GM19240 (cell line): ENCODE measurements at regions not wholly inside any gene's neighbourhood (a gene's known extent, or its start where the extent isn't known, plus 50 kb on each side); places are given as distances from the start of the nearest gene placed in this dataset.
"Not testable (repeated sequence)": the region's sequence is repeated elsewhere in the genome, so short reads cannot be mapped to it uniquely, and the experiment has no call there.

Source experiments
- DNase-seq: peaks from one replicate; pipeline ENCODE4 v3.0.0; 2011; ENCODE audit warnings: low spot score; ENCODE audit not compliant: insufficient read length

GRCh38 chr9:129547063-129547462 is 73.8 kb downstream of the C9orf50 start:
- no peak for DNase-seq

GRCh38 chr9:129545876-129546275 is 75.0 kb downstream of the C9orf50 start:
- DNase-seq, result not testable (repeated sequence)

GRCh38 chr9:129544761-129545160 is 76.1 kb downstream of the C9orf50 start:
- DNase-seq, result no peak

GRCh38 chr9:129542741-129543140 is 78.2 kb downstream of the C9orf50 start:
- no peak for DNase-seq

- DNase-seq, result no peak
Measured at GRCh38 chr9:129541270-129541669, 79.6 kb downstream of the C9orf50 start.

GRCh38 chr9:129539446-129539845 is 81.5 kb downstream of the C9orf50 start:
- no peak for DNase-seq

DNA sequence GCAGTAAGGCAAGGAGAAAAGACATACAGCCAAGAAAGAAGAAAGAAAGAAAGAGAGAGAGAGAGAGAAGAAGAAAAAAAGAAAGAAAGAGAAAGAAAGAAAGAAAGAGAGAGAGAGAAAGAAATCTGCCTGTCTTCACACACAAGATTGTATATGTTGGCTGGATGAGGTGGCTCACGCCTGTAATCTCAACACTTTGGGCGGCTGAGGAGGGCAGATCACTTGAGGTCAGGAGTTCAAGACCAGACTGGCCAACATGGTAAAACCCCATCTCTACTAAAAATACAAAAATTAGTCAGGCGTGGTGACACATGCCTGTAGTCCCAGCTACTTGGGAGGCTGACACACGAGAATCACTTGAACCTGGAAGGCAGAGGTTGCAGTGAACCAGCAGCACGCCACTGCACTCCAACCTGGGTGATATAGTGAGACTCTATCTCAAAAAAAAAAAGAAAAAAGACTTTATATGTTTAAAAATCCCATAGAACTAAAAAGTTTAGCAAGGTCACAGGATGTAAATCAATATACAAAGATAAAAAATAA is 89.0 kb downstream of the C9orf50 start:
- DNase-seq, result not testable (repeated sequence)

DNA sequence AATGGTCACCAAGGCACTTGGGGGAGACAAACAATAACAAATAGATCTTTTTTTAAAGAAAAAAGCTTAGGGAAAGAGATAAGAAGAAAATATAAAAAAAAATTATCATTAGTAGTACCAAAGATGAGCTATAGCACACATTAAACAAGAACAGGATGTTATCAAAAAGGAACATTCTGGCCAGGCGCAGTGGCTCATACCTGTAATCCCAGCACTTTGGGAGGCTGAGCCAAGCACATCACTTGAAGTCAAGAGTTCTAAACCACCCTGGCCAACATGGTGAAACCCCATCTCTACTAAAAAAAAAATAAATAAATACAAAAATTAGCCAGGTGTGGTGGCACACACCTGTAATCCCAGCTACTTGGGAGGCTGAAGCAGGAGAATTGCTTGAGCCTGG is 92.9 kb downstream of the C9orf50 start:
- not testable (repeated sequence) for DNase-seq

DNA sequence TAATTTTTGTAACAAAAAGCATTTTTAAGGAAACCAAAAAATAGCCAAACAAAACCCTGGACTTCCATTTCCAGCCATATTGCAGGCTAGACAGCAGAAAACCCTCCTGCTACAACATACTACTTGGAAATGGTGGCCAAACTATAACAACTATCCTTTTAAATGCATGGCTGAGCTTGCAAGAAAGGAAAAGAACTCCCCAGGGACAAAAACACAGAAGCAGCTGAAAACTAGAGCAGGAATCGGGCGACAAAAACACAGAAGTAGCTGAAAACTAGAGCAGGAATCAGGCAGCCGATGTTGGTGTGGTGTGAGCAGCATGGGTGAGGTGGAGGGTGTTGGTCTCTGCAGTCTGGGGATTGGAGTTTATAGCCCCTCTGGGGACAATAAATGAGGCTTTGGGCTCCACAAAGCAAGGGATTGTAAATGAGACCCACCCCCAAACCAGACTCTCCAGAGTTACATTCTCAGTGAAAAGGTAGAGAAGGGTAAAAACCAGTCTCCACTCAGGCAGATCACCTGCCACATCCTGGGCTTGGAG is 95.2 kb downstream of the C9orf50 start:
- no peak for DNase-seq

GRCh38 chr9:129524582-129525270 is 96.2 kb downstream of the C9orf50 start:
- no peak for DNase-seq

GRCh38 chr9:129523943-129524581 is 96.8 kb downstream of the C9orf50 start:
- no peak for DNase-seq

DNA sequence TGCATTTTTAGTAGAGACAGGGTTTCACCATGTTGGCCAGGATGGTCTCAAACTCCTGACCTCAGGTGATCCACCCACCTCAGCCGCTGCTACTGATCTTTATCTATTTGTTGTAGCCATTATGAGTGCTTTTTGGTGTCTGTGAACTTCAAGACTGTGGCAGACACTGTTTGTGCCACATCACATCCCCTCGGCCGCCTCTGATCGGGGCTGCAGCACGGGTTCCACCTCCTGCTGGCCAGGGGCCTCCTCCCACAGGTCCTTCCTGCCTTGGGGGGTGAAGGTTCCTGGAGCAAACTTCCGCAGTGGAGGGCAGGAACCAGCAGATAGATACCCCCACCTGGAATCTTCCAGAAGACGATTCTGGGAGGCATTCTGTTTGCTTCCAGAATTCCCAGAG is 98.5 kb downstream of the C9orf50 start:
- no peak for DNase-seq

GRCh38 chr9:129520082-129520481 is 100.8 kb downstream of the C9orf50 start:
- DNase-seq, result no peak

DNA sequence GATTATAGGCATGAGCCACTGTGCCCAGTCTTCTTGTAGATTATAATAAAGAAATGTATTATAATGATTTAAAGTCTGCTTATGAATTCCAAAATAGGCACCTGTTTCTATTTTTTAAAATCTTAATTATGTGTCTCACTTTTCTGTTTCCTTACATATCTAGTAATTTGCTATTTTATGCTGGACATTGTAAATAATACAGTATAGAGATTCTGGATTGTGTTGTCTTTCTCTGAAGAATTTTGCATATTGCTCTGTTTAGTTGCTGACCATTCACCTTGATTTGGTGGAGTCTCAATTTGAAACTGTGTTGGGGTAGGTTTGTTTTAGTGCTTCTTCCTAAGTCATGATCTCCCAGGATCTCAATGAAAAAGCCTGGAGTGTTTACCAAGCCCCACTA is 102.8 kb downstream of the C9orf50 start:
- no peak for DNase-seq

- no peak for DNase-seq
Measured at GRCh38 chr9:129517006-129517405, 103.9 kb downstream of the C9orf50 start.

DNA sequence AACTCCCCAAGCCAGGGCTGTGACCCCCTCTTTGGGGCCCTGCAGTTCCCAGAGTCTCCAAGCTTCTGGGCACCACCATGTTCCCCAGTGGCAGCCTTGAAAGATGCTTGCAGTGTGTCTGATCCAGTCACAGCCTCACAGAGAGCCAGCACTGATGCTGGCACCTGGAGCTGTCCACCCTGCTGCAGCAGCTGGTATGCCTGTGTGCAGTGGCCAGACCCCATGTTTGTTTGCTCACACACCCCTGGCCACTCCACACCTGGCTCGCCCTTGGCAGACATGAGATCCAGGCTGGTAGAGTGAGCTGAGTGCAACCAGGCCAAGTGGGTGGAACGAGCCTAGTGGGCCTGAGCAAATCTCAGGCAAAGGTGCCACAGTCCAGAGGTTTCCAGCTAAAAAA is 106.0 kb downstream of the C9orf50 start:
- DNase-seq, result no peak

DNA sequence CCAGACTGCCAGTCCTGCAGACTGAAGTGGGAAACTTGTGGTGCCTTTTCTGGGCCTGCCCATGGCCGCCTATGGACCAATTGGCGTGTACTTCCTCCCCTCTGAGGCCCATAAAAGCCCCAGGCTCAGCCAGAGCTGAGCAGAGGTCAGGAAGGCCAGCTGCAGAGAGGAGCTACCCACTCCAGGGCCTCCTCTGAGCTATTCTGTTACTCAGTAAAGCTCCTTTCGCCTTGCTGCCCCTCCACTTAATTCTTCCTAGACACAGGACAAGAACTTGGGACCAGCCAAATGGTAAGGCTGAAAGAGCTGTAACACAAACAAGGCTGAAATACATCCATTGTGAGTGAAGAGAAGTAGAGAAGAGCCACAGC is 106.4 kb downstream of the C9orf50 start:
- no peak for DNase-seq

DNA sequence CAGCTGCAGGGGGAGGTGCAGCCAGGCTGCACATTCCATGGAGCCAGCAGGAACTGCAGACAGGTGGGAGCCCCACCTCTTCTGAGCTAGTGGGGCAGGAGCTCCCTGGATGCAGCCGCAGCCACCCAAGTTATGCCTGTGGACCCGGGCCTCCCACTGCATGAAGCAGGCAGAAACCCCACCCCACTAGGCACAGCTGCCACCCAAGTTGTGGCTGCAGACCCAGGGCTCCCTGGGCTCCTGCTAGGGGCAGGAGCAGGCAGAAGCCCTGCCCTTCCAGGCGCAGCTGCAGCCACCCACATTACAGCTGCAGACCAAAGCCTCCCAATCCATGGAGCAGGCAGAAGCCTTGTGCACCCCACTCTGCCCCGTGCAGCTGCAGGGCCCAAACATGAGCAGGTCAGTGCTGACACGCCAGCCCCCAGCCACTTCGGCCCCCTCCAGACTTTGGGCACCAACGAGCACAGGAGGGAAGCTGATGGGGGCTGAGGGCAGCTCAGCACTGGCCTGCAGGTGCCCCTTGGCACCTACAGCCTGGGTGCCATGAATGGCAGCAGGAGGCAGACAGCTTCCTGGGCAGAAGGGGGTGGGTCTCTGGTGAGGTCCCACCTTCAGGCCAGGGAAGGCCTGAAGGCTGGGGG is 106.9 kb downstream of the C9orf50 start:
- no peak for DNase-seq

GRCh38 chr9:129513282-129513681 is 107.6 kb downstream of the C9orf50 start:
- DNase-seq, result no peak

GRCh38 chr9:129511285-129511900 is 109.5 kb downstream of the C9orf50 start:
- no peak for DNase-seq

DNA sequence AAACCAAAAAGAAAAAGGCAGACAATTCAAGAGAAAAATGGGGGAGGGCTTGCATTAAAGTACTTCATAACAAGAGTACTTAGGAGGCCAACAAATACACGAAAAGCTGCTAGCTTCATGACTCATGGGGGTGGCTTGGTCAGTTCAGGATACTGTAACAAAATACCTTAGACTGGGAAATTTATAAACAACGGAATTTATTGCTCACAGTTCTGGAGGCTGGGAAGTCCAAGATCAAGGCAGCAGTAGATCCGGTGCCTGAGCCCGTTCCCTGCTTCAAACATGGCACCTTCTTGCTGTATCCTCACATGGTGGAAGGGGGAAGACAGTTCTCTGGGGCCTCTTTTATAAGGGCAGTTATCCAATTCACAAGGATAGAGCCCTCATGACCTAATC is 111.4 kb downstream of the C9orf50 start:
- DNase-seq, result no peak

DNA sequence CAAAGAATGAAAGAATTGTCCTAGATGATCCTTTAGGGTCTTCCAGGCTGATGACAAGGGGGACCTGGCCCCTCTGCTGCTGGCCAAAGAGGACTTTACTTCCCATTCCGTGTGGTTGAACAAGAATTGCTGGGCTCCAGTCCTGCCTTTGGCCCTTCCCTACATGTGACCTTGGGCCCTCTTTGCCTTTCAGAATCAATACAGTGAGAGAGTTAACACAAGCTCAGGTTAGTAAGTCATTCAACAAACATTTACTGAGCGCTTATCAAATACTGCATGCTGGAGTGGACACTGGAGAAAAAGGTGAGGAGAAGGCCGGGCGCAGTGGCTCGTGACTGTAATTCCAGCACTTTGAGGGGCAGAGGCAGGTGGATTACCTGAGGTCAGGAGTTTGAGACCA is 113.1 kb downstream of the C9orf50 start:
- no peak for DNase-seq
